ENCODE measurements at regions not wholly inside any gene's neighbourhood (a gene's known extent, or its start where the extent isn't known, plus 50 kb on each side); places are given as distances from the start of the nearest gene placed in this dataset.

GRCh38 chr1:149849111-149849946 lies 50.0 kb upstream of the BOLA1 start:
- peak overlapping the region; percentile 71 to 84 for H3K27ac ChIP-seq (ENCODE audit: low read depth in 2 of 2, low read length in 2 of 2)
- H3K4me3 ChIP-seq (ENCODE audit: low read length in 2 of 2): peak overlapping the region; percentile 53 to 71
- H3K9me3 ChIP-seq (ENCODE audit: control insufficient read depth in 2 of 2, low read length in 2 of 2): no peaks in the 10 kb centered on the region
- H3K4me1 ChIP-seq (ENCODE audit: control insufficient read depth in 2 of 2, insufficient read depth in 2 of 2, low read length in 2 of 2): peaks cover 19 to 24% of the 10 kb centered on the region in 2 donors
- H3K36me3 ChIP-seq (ENCODE audit: control insufficient read depth in 2 of 2, insufficient read depth in 2 of 2, low read length in 2 of 2): peaks cover 0 to 2% of the 10 kb centered on the region in 2 donors
- H3K9ac ChIP-seq (ENCODE audit: low read depth in 1 of 2, low read length in 2 of 2): peak overlapping the region; percentile 71 to 72
- no peaks in the 10 kb centered on the region for H3K27me3 ChIP-seq (ENCODE audit: control insufficient read depth in 2 of 2, insufficient read depth in 2 of 2, low read length in 2 of 2)
